ENCODE measurements at regions not wholly inside any gene's neighbourhood (a gene's known extent, or its start where the extent isn't known, plus 50 kb on each side); places are given as distances from the start of the nearest gene placed in this dataset.

GRCh38 chr6:112760831-112761230 is 413.7 kb downstream of the RFPL4B start:
- TF ChIP-seq CTCF (IDR thresholded peaks at IDR 0.05) (no peak), POLR2A (IDR thresholded peaks at IDR 0.05) (no peak)
